Fibroblast of peridontal ligament (primary cell): ENCODE measurements at regions not wholly inside any gene's neighbourhood (a gene's known extent, or its start where the extent isn't known, plus 50 kb on each side); places are given as distances from the start of the nearest gene placed in this dataset.
A peak's percentile ranks its signal among the peaks of the same experiment; 100 is the strongest.
"Not testable (repeated sequence)": the region's sequence is repeated elsewhere in the genome, so short reads cannot be mapped to it uniquely, and the experiment has no call there.

Source experiments
- DNase-seq: peaks from one replicate; pipeline ENCODE4 v3.0.0-alpha.2; 2010; ENCODE audit errors: extremely low read depth

GRCh38 chr9:78713614-78714405, 416.9 kb downstream of the PSAT1 start:
- DNase-seq: peak; percentile 75

GRCh38 chr9:78714576-78714975, 417.7 kb downstream of the PSAT1 start:
- peak; percentile 61 for DNase-seq

- not testable (repeated sequence) for DNase-seq
These were observed 422.1 kb downstream of the PSAT1 start for GRCh38 chr9:78719029-78719428.

GRCh38 chr9:78724896-78725295, 428.0 kb downstream of the PSAT1 start:
- no peak for DNase-seq

- DNase-seq: no peak
These were observed 428.6 kb downstream of the PSAT1 start for GRCh38 chr9:78725503-78725902.

GRCh38 chr9:78745331-78745730, 448.4 kb downstream of the PSAT1 start:
- DNase-seq: no peak

- no peak for DNase-seq
These were observed 449.1 kb downstream of the PSAT1 start for GRCh38 chr9:78746010-78746409.

GRCh38 chr9:78753039-78753438, 456.1 kb downstream of the PSAT1 start:
- DNase-seq: no peak

GRCh38 chr9:78756813-78757510, 460.0 kb downstream of the PSAT1 start:
- DNase-seq: no peak

GRCh38 chr9:78763424-78763823, 466.5 kb downstream of the PSAT1 start:
- no peak for DNase-seq

GRCh38 chr9:78765861-78766260, 468.9 kb downstream of the PSAT1 start:
- DNase-seq: no peak

- DNase-seq: no peak
These were observed 470.6 kb downstream of the PSAT1 start for GRCh38 chr9:78767490-78767889.

- peak; percentile 10 for DNase-seq
These were observed 472.8 kb downstream of the PSAT1 start for GRCh38 chr9:78769690-78770089.

GRCh38 chr9:78775211-78775610, 478.3 kb downstream of the PSAT1 start:
- DNase-seq: no peak

GRCh38 chr9:78775696-78776295, 478.9 kb downstream of the PSAT1 start:
- no peak for DNase-seq

- no peak for DNase-seq
These were observed 480.8 kb downstream of the PSAT1 start for GRCh38 chr9:78777747-78778146.

- DNase-seq: no peak
These were observed 481.4 kb downstream of the PSAT1 start for GRCh38 chr9:78778318-78778717.

- no peak for DNase-seq
These were observed 482.0 kb downstream of the PSAT1 start for GRCh38 chr9:78778861-78779374.

- DNase-seq: peak; percentile 11
These were observed 484.8 kb downstream of the PSAT1 start for GRCh38 chr9:78781681-78782080.

GRCh38 chr9:78782234-78782633, 485.3 kb downstream of the PSAT1 start:
- DNase-seq: no peak

GRCh38 chr9:78782858-78783257, 485.9 kb downstream of the PSAT1 start:
- no peak for DNase-seq

GRCh38 chr9:78783743-78784142, 486.8 kb downstream of the PSAT1 start:
- DNase-seq: no peak

GRCh38 chr9:78786794-78787193, 489.9 kb downstream of the PSAT1 start:
- DNase-seq: peak; percentile 20
